ENCODE measurements at regions not wholly inside any gene's neighbourhood (a gene's known extent, or its start where the extent isn't known, plus 50 kb on each side); places are given as distances from the start of the nearest gene placed in this dataset.

GRCh38 chr6:48471326-48471725, 360.3 kb upstream of the PTCHD4 start:
- no peak overlapping the region for H2AFZ ChIP-seq (ENCODE audit: low read length)
- no peaks in the 10 kb centered on the region for H3K4me1 ChIP-seq (ENCODE audit: insufficient read depth, low read length, severe bottlenecking)
- H3K9ac ChIP-seq (ENCODE audit: low read length) = no peak overlapping the region
- H4K20me1 ChIP-seq (ENCODE audit: insufficient read depth, low read length) = no peaks in the 10 kb centered on the region
- H3K9me2 ChIP-seq (ENCODE audit: low read depth, low read length) = no peaks in the 10 kb centered on the region
- H3K36me3 ChIP-seq (ENCODE audit: insufficient read depth, low read length) = no peaks in the 10 kb centered on the region
- H3K27me3 ChIP-seq (ENCODE audit: insufficient read depth, low read length) = no peaks in the 10 kb centered on the region
- H3K9me3 ChIP-seq (ENCODE audit: low read length) = no peaks in the 10 kb centered on the region
- TF ChIP-seq CTCF (IDR thresholded peaks at IDR 0.05; ENCODE audit: low read length) (no peak), EZH2 (IDR thresholded peaks at IDR 0.05; ENCODE audit: borderline replicate concordance, low read length) (no peak)
- no peak overlapping the region for H3K4me3 ChIP-seq (ENCODE audit: low read depth, low read length, poor library complexity, severe bottlenecking)
- no peak overlapping the region for H3K4me2 ChIP-seq (ENCODE audit: low read length)
- no peaks in the 10 kb centered on the region for H3K79me2 ChIP-seq (ENCODE audit: insufficient read depth, low read length)
- no peaks in the 10 kb centered on the region for H3F3A ChIP-seq (ENCODE audit: insufficient read depth, low read length)
- H3K27ac ChIP-seq (ENCODE audit: low read depth, low read length, poor library complexity, severe bottlenecking) = no peak overlapping the region

- no peak overlapping the region for H2AFZ ChIP-seq (ENCODE audit: low read length)
- H3K4me3 ChIP-seq (ENCODE audit: low read depth, low read length, poor library complexity, severe bottlenecking) = no peak overlapping the region
- H3K9me3 ChIP-seq (ENCODE audit: low read length) = no peaks in the 10 kb centered on the region
- H3K4me2 ChIP-seq (ENCODE audit: low read length) = no peak overlapping the region
- no peaks in the 10 kb centered on the region for H3K79me2 ChIP-seq (ENCODE audit: insufficient read depth, low read length)
- H3K9ac ChIP-seq (ENCODE audit: low read length) = no peak overlapping the region
- H4K20me1 ChIP-seq (ENCODE audit: insufficient read depth, low read length) = no peaks in the 10 kb centered on the region
- no peaks in the 10 kb centered on the region for H3K27me3 ChIP-seq (ENCODE audit: insufficient read depth, low read length)
- no peaks in the 10 kb centered on the region for H3K9me2 ChIP-seq (ENCODE audit: low read depth, low read length)
- no peaks in the 10 kb centered on the region for H3K36me3 ChIP-seq (ENCODE audit: insufficient read depth, low read length)
- no peak for TF ChIP-seq EZH2 (IDR thresholded peaks at IDR 0.05; ENCODE audit: borderline replicate concordance, low read length)
- TF ChIP-seq CTCF (IDR thresholded peaks at IDR 0.05; ENCODE audit: low read length) = no peak
- H3K27ac ChIP-seq (ENCODE audit: low read depth, low read length, poor library complexity, severe bottlenecking) = no peak overlapping the region
- H3F3A ChIP-seq (ENCODE audit: insufficient read depth, low read length) = no peaks in the 10 kb centered on the region
- no peaks in the 10 kb centered on the region for H3K4me1 ChIP-seq (ENCODE audit: insufficient read depth, low read length, severe bottlenecking)
Measured at GRCh38 chr6:48449002-48449401, 338.0 kb upstream of the PTCHD4 start.

GRCh38 chr6:48447251-48447650, 336.3 kb upstream of the PTCHD4 start:
- Histone ChIP-seq H3F3A (ENCODE audit: insufficient read depth, low read length) (no peaks in the 10 kb centered on the region), H4K20me1 (ENCODE audit: insufficient read depth, low read length) (no peaks in the 10 kb centered on the region)
- TF ChIP-seq CTCF (IDR thresholded peaks at IDR 0.05; ENCODE audit: low read length) = no peak
- no peak for TF ChIP-seq EZH2 (IDR thresholded peaks at IDR 0.05; ENCODE audit: borderline replicate concordance, low read length)

More at GRCh38 chr6:48447251-48447650, 336.3 kb upstream of the PTCHD4 start:
- H3K36me3 ChIP-seq (ENCODE audit: insufficient read depth, low read length) = no peaks in the 10 kb centered on the region
- H3K4me1 ChIP-seq (ENCODE audit: insufficient read depth, low read length, severe bottlenecking) = no peaks in the 10 kb centered on the region
- no peaks in the 10 kb centered on the region for H3K79me2 ChIP-seq (ENCODE audit: insufficient read depth, low read length)
- no peak overlapping the region for H3K27ac ChIP-seq (ENCODE audit: low read depth, low read length, poor library complexity, severe bottlenecking)
- no peaks in the 10 kb centered on the region for H3K9me2 ChIP-seq (ENCODE audit: low read depth, low read length)
- no peak overlapping the region for H3K9ac ChIP-seq (ENCODE audit: low read length)
- H3K4me3 ChIP-seq (ENCODE audit: low read depth, low read length, poor library complexity, severe bottlenecking) = no peak overlapping the region
- H2AFZ ChIP-seq (ENCODE audit: low read length) = no peak overlapping the region
- H3K4me2 ChIP-seq (ENCODE audit: low read length) = no peak overlapping the region
- H3K9me3 ChIP-seq (ENCODE audit: low read length) = no peaks in the 10 kb centered on the region
- H3K27me3 ChIP-seq (ENCODE audit: insufficient read depth, low read length) = no peaks in the 10 kb centered on the region

Measured in OCI-LY1 (cell line).